ENCODE measurements at regions not wholly inside any gene's neighbourhood (a gene's known extent, or its start where the extent isn't known, plus 50 kb on each side); places are given as distances from the start of the nearest gene placed in this dataset.

GRCh38 chr7:113819474-113819873 is 99.3 kb downstream of the PPP1R3A start:
- no peak for TF ChIP-seq SP1 (IDR thresholded peaks at IDR 0.05)
- no peak for TF ChIP-seq BHLHE40 (IDR thresholded peaks at IDR 0.05; ENCODE audit: borderline replicate concordance)
- TF ChIP-seq TARDBP (IDR thresholded peaks at IDR 0.05) = no peak
- TF ChIP-seq FOXM1 (IDR thresholded peaks at IDR 0.05; ENCODE audit: borderline replicate concordance) = no peak
- TF ChIP-seq ARNT (IDR thresholded peaks at IDR 0.05) = no peak
- TF ChIP-seq FOXK2 (IDR thresholded peaks at IDR 0.05) = no peak

Measured in HEK293T (cell line).